GM23338 (cell line): ENCODE measurements at regions not wholly inside any gene's neighbourhood (a gene's known extent, or its start where the extent isn't known, plus 50 kb on each side); places are given as distances from the start of the nearest gene placed in this dataset.

Experiments
- ATAC-seq: fragments of 200-7000 bp; cut with Tn5 transposase; 3 replicates; pipeline ENCODE4 v1.9.1; 2020
- DNase-seq: peaks from one replicate; pipeline ENCODE4 v3.0.0-alpha.2; 2015; ENCODE audit warnings: low spot score
- H2AFZ ChIP-seq: fragments of 200-600 bp; sonication (generic); 2 replicates; pipeline ENCODE4 v1.8.0; 2016; ENCODE audit warnings: antibody characterized with exemption, mild to moderate bottlenecking, moderate library complexity
- H3F3A ChIP-seq: fragments of 200-600 bp; sonication (generic); replicated peaks from 2 replicates; pipeline ENCODE4 v1.8.0; 2017; ENCODE audit warnings: antibody characterized with exemption, mixed run types, low read depth
- H3K27ac ChIP-seq: fragments of 200-600 bp; sonication (generic); 2 replicates; pipeline ENCODE4 v1.6.1; 2016; ENCODE audit warnings: low read depth
- H3K27me3 ChIP-seq: fragments of 200-600 bp; sonication (generic); 2 replicates; pipeline ENCODE4 v1.8.0; 2016; ENCODE audit warnings: mild to moderate bottlenecking, mixed run types, moderate library complexity; ENCODE audit not compliant: insufficient read depth
- H3K36me3 ChIP-seq: fragments of 200-600 bp; sonication (generic); 2 replicates; pipeline ENCODE4 v1.8.0; 2016; ENCODE audit warnings: mild to moderate bottlenecking; ENCODE audit not compliant: insufficient read depth
- H3K4me1 ChIP-seq: fragments of 200-600 bp; sonication (generic); 2 replicates; pipeline ENCODE4 v1.8.0; 2016; ENCODE audit warnings: mild to moderate bottlenecking, moderate library complexity; ENCODE audit not compliant: insufficient read depth
- H3K4me2 ChIP-seq: fragments of 200-600 bp; sonication (generic); 2 replicates; pipeline ENCODE4 v1.7.1; 2017; ENCODE audit warnings: mixed run types
- H3K4me3 ChIP-seq: fragments of 200-600 bp; sonication (generic); 2 replicates; pipeline ENCODE4 v1.6.1; 2016; ENCODE audit warnings: mixed run types
- H3K79me2 ChIP-seq: fragments of 200-600 bp; sonication (generic); replicated peaks from 2 replicates; pipeline ENCODE4 v1.8.0; 2017; ENCODE audit warnings: mild to moderate bottlenecking; ENCODE audit not compliant: insufficient read depth
- H3K9me2 ChIP-seq: fragments of 200-600 bp; sonication (generic); 2 replicates; pipeline ENCODE4 v1.8.0; 2017; ENCODE audit not compliant: insufficient read depth
- H4K20me1 ChIP-seq: fragments of 200-600 bp; sonication (generic); replicated peaks from 2 replicates; pipeline ENCODE4 v1.8.0; 2017; ENCODE audit warnings: mild to moderate bottlenecking; ENCODE audit not compliant: insufficient read depth
- H3K27ac Mint-ChIP-seq: 2 replicates; pipeline ENCODE4 v1.8.0; 2020; ENCODE audit warnings: inconsistent platforms, mild to moderate bottlenecking, moderate library complexity, mixed read lengths
- H3K27me3 Mint-ChIP-seq: 3 replicates; pipeline ENCODE4 v1.8.0; 2022; ENCODE audit warnings: low read depth, mild to moderate bottlenecking, moderate library complexity, mixed read lengths, inconsistent platforms; ENCODE audit not compliant: insufficient read depth, poor library complexity
- H3K36me3 Mint-ChIP-seq: 3 replicates; pipeline ENCODE4 v1.8.0; 2021; ENCODE audit warnings: low read depth, mild to moderate bottlenecking, inconsistent platforms, moderate library complexity, mixed read lengths
- H3K4me1 Mint-ChIP-seq: 3 replicates; pipeline ENCODE4 v1.8.0; 2020; ENCODE audit warnings: mild to moderate bottlenecking, inconsistent platforms, mixed read lengths
- H3K4me3 Mint-ChIP-seq: 3 replicates; pipeline ENCODE4 v1.8.0; 2021; ENCODE audit warnings: moderate library complexity, mild to moderate bottlenecking, inconsistent platforms, mixed read lengths
- H3K9me3 Mint-ChIP-seq: 3 replicates; pipeline ENCODE4 v1.8.0; 2020; ENCODE audit warnings: moderate library complexity, mild to moderate bottlenecking, inconsistent platforms, mixed read lengths
- CREB1 ChIP-seq: fragments of 250-450 bp; sonication (Bioruptor Pico); IDR thresholded peaks from 2 replicates; pipeline ENCODE4 v1.5.0; 2020; ENCODE audit warnings: low read depth, mild to moderate bottlenecking, moderate library complexity
- CTCF ChIP-seq, 2 experiments: fragments of 200-600 bp in 1 of 2; sonication (generic) in 1 of 2; conservative IDR thresholded peaks; 2 replicates each; pipeline versions ENCODE4 v1.5.1 to v1.6.1; 2016 to 2017; ENCODE audit warnings: antibody characterized with exemption in 2 of 2, low read depth in 2 of 2, mild to moderate bottlenecking in 2 of 2, moderate library complexity in 1 of 2
- ETS1 ChIP-seq: IDR thresholded peaks from 2 replicates; pipeline ENCODE4 v1.6.1; 2016; ENCODE audit warnings: antibody characterized with exemption
- EZH2 ChIP-seq: fragments of 200-600 bp; sonication (generic); IDR thresholded peaks from one replicate; pipeline ENCODE4 v1.8.0; 2017; ENCODE audit warnings: antibody characterized with exemption, mild to moderate bottlenecking, low read depth; ENCODE audit not compliant: unreplicated experiment
- EZH2phosphoT487 ChIP-seq: fragments of 200-600 bp; sonication (generic); IDR thresholded peaks from one replicate; pipeline ENCODE4 v1.8.1; 2018; ENCODE audit warnings: antibody characterized with exemption; ENCODE audit not compliant: unreplicated experiment
- JUNB ChIP-seq: IDR thresholded peaks from one replicate; pipeline ENCODE4 v1.6.1; 2016; ENCODE audit warnings: antibody characterized with exemption; ENCODE audit not compliant: unreplicated experiment
- NANOG ChIP-seq: IDR thresholded peaks from 2 replicates; pipeline ENCODE4 v1.6.1; 2016; ENCODE audit warnings: antibody characterized with exemption, borderline replicate concordance
- POLR2AphosphoS5 ChIP-seq: IDR thresholded peaks from 2 replicates; pipeline ENCODE4 v1.6.1; 2016; ENCODE audit warnings: antibody characterized with exemption, low read depth
- STAT1 ChIP-seq: IDR thresholded peaks from one replicate; pipeline ENCODE4 v1.6.1; 2016; ENCODE audit warnings: antibody characterized with exemption; ENCODE audit not compliant: unreplicated experiment
- ZNF114 ChIP-seq: fragments of 250-450 bp; sonication (Bioruptor Pico); IDR thresholded peaks from 2 replicates; pipeline ENCODE4 v1.5.0; 2020; ENCODE audit warnings: mild to moderate bottlenecking, moderate library complexity
- ZNF331 ChIP-seq: fragments of 250-450 bp; sonication (Bioruptor Pico); IDR thresholded peaks from 2 replicates; pipeline ENCODE4 v1.5.0; 2020; ENCODE audit warnings: low read depth, mild to moderate bottlenecking, moderate library complexity
- ZNF462 ChIP-seq: fragments of 250-450 bp; sonication (Bioruptor Pico); IDR thresholded peaks from 2 replicates; pipeline ENCODE4 v1.5.0; 2020; ENCODE audit warnings: mild to moderate bottlenecking, moderate library complexity

GRCh38 chr4:52259978-52260377, 208.9 kb downstream of the SPATA18 start:
- Histone ChIP-seq H2AFZ (no peak overlapping the region; the same call in 1 of the 2 replicates), H3K79me2 (no peaks in the 10 kb centered on the region), H3K4me1 (no peaks in the 10 kb centered on the region), H4K20me1 (no peaks in the 10 kb centered on the region), H3K4me3 (no peak overlapping the region), H3K36me3 (no peaks in the 10 kb centered on the region), H3F3A (no peaks in the 10 kb centered on the region), H3K9me2 (peaks cover 13% of the 10 kb centered on the region; the same call in 1 of the 2 replicates), H3K27ac (no peak overlapping the region), H3K27me3 (no peaks in the 10 kb centered on the region), H3K4me2 (no peak overlapping the region)
- Mint-ChIP-seq H3K36me3 (no peaks in the 10 kb centered on the region), H3K4me3 (no peak overlapping the region), H3K9me3 (no peaks in the 10 kb centered on the region), H3K27ac (no peak overlapping the region), H3K27me3 (peaks cover 3% of the 10 kb centered on the region), H3K4me1 (no peaks in the 10 kb centered on the region)
- TF ChIP-seq POLR2AphosphoS5 (no peak), NANOG (no peak), ZNF114 (CRISPR knock-in tag) (no peak), CTCF (conservative IDR thresholded peaks at IDR 0.05; ENCODE audit: low read depth in 2 of 2) (no peak), EZH2 (no peak), CREB1 (CRISPR knock-in tag) (no peak), EZH2phosphoT487 (no peak), STAT1 (no peak), JUNB (no peak), ZNF462 (no peak), ETS1 (no peak), ZNF331 (no peak)
- no peak for ATAC-seq
- no peak for DNase-seq
